Activated CD8-positive, alpha-beta memory T cell treated with anti-CD3 and anti-CD28 coated beads, Interleukin-2, amount 10 ng/mL, durations not matched to agents 7 days and 5 days (primary cell): ENCODE measurements at regions not wholly inside any gene's neighbourhood (a gene's known extent, or its start where the extent isn't known, plus 50 kb on each side); places are given as distances from the start of the nearest gene placed in this dataset.

Source experiments
- ATAC-seq: fragments of 150-1000 bp; cut with Tn5 transposase; one replicate; pipeline ENCODE4 v1.10.0; 2021; ENCODE audit warnings: moderate library complexity
- CTCF ChIA-PET: fragments of 350-600 bp; sonication (Branson Sonifier 250); formaldehyde crosslinking; loops from one replicate; lab custom pipeline; 2021; ENCODE audit warnings: antibody characterized with exemption; lab: Charles Lee
- DNase-seq: peaks from one replicate; pipeline ENCODE4 v3.0.0-alpha.2; 2020
- H3K27ac Mint-ChIP-seq: one replicate; pipeline ENCODE4 v1.8.0; 2021; ENCODE audit warnings: mild to moderate bottlenecking, mixed read lengths
- H3K27me3 Mint-ChIP-seq: one replicate; pipeline ENCODE4 v1.8.0; 2021; ENCODE audit warnings: mixed read lengths
- H3K36me3 Mint-ChIP-seq: one replicate; pipeline ENCODE4 v1.8.0; 2021; ENCODE audit warnings: mild to moderate bottlenecking, mixed read lengths
- H3K4me1 Mint-ChIP-seq: one replicate; pipeline ENCODE4 v1.8.0; 2021; ENCODE audit warnings: mixed read lengths
- H3K4me3 Mint-ChIP-seq: one replicate; pipeline ENCODE4 v1.8.0; 2021; ENCODE audit warnings: mild to moderate bottlenecking, moderate library complexity, mixed read lengths
- H3K9me3 Mint-ChIP-seq: one replicate; pipeline ENCODE4 v1.8.0; 2022; ENCODE audit warnings: low read depth, mixed read lengths

DNA sequence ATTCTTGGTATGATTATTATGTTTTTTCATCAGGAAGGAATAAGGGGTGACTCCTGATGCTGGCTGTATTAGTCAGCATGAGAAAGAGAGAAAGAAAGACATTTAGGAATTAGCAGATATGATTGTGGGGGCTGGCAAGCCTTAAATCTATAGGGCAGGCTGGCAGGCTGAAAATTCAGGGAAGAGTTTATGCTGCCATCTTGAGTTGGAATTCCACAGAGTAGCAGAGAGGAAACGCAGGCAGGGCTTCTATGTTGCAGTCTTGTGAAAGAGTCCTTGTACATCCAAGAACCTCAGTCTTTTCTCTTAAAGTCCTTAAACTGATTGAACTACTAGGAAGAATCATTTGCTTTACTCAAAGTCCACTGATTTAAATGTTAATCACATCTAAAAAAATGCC, 262.7 kb upstream of the SLC10A2 start:
- H3K4me3 Mint-ChIP-seq = no peak overlapping the region
- DNase-seq (no peak), ATAC-seq (no peak)
- H3K36me3 Mint-ChIP-seq = no peaks in the 10 kb centered on the region
- peaks cover 8% of the 10 kb centered on the region for H3K9me3 Mint-ChIP-seq
- no peak overlapping the region for H3K27ac Mint-ChIP-seq
- no peaks in the 10 kb centered on the region for H3K4me1 Mint-ChIP-seq
- CTCF ChIA-PET = no interaction called here
- H3K27me3 Mint-ChIP-seq = no peaks in the 10 kb centered on the region

DNA sequence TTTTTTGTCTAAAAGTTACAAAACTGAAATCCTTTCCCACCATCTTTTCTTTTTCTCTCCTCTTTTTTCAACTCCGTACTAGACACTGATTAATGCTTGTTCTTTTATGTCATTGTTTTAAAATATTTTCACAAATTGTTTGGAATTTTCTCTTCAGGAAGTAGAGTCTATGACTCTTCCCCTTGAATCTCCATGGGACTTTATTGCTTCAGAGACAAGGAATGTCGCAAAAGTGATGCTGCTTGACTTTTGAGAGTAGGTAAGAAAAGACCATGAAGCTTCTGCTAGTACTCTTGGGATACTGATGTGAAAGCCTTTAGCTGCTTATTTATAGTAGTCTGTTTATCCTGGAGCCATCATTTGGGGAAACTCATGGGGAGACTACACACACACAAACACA, 260.1 kb upstream of the SLC10A2 start:
- CTCF ChIA-PET = no interaction called here
- H3K36me3 Mint-ChIP-seq = no peaks in the 10 kb centered on the region
- H3K27me3 Mint-ChIP-seq = no peaks in the 10 kb centered on the region
- no peaks in the 10 kb centered on the region for H3K4me1 Mint-ChIP-seq
- no peak for ATAC-seq
- H3K27ac Mint-ChIP-seq = no peak overlapping the region
- no peak for DNase-seq
- H3K4me3 Mint-ChIP-seq = no peak overlapping the region
- peaks cover 10% of the 10 kb centered on the region for H3K9me3 Mint-ChIP-seq

DNA sequence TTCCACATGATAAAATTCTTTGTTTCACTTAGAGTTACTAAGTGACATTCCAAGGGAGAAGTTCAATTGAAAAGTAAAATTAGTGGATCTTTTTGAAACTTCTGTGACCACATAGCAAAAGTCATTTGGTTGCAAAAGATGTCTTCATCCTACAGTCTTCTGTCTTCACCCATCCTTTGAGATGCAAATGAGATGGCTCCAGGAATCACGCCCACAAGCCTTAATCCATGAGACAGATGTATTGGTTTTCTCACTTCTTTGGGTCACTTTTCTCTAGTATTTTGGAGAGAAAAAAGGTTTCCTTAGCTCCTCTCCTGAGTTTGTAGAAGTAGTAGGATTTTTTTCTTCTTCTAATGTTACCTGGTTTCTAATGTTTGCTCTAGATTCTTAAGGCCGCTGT, 259.5 kb upstream of the SLC10A2 start:
- no peaks in the 10 kb centered on the region for H3K27me3 Mint-ChIP-seq
- no peaks in the 10 kb centered on the region for H3K4me1 Mint-ChIP-seq
- H3K4me3 Mint-ChIP-seq = no peak overlapping the region
- no peak for DNase-seq
- peaks cover 10% of the 10 kb centered on the region for H3K9me3 Mint-ChIP-seq
- ATAC-seq = no peak
- H3K36me3 Mint-ChIP-seq = no peaks in the 10 kb centered on the region
- CTCF ChIA-PET = no interaction called here
- H3K27ac Mint-ChIP-seq = no peak overlapping the region

GRCh38 chr13:103324641-103325040, 258.4 kb upstream of the SLC10A2 start:
- no peak overlapping the region for H3K27ac Mint-ChIP-seq
- no peaks in the 10 kb centered on the region for H3K36me3 Mint-ChIP-seq
- no peak for DNase-seq
- no peak for ATAC-seq
- CTCF ChIA-PET = no interaction called here
- no peaks in the 10 kb centered on the region for H3K4me1 Mint-ChIP-seq
- H3K9me3 Mint-ChIP-seq = peaks cover 10% of the 10 kb centered on the region
- no peak overlapping the region for H3K4me3 Mint-ChIP-seq
- no peaks in the 10 kb centered on the region for H3K27me3 Mint-ChIP-seq

GRCh38 chr13:103315711-103316110, 249.5 kb upstream of the SLC10A2 start:
- H3K27me3 Mint-ChIP-seq = no peaks in the 10 kb centered on the region
- no peak for DNase-seq
- no peaks in the 10 kb centered on the region for H3K4me1 Mint-ChIP-seq
- ATAC-seq = no peak
- CTCF ChIA-PET = no interaction called here
- H3K9me3 Mint-ChIP-seq = no peaks in the 10 kb centered on the region
- H3K27ac Mint-ChIP-seq = no peak overlapping the region
- no peak overlapping the region for H3K4me3 Mint-ChIP-seq
- H3K36me3 Mint-ChIP-seq = no peaks in the 10 kb centered on the region

- ATAC-seq (no peak), DNase-seq (no peak)
- Mint-ChIP-seq H3K27me3 (no peaks in the 10 kb centered on the region), H3K9me3 (peaks cover 2% of the 10 kb centered on the region), H3K4me1 (no peaks in the 10 kb centered on the region), H3K4me3 (no peak overlapping the region), H3K36me3 (no peaks in the 10 kb centered on the region), H3K27ac (no peak overlapping the region)
- CTCF ChIA-PET = no interaction called here
These were observed 246.2 kb upstream of the SLC10A2 start for GRCh38 chr13:103312467-103312866.

- DNase-seq (no peak), ATAC-seq (no peak)
- no peaks in the 10 kb centered on the region for H3K4me1 Mint-ChIP-seq
- no peaks in the 10 kb centered on the region for H3K27me3 Mint-ChIP-seq
- peaks cover 2% of the 10 kb centered on the region for H3K9me3 Mint-ChIP-seq
- H3K27ac Mint-ChIP-seq = no peak overlapping the region
- CTCF ChIA-PET = no interaction called here
- H3K36me3 Mint-ChIP-seq = no peaks in the 10 kb centered on the region
- H3K4me3 Mint-ChIP-seq = no peak overlapping the region
These were observed 242.4 kb upstream of the SLC10A2 start for GRCh38 chr13:103308667-103309066.

DNA sequence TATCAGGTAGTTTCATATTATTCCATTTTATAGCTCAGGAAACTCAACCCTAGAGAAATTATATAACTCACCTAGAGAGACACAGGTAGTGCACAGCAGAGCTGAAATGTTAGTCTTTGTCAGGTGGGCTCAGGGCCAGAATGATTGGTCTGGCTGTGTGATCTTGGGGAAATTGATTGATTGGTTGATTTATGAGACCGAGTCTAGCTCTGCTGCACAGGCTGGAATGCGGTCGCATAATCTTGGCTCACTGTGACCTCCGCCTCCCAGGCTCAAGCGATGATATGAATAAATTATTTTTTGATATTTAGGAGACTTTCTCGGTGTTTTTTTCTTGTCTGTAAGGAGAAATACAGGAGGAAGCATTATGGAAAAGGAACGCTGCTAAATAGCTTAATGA, 239.9 kb upstream of the SLC10A2 start:
- ATAC-seq = no peak
- Mint-ChIP-seq H3K4me3 (no peak overlapping the region), H3K36me3 (no peaks in the 10 kb centered on the region), H3K27me3 (no peaks in the 10 kb centered on the region), H3K4me1 (no peaks in the 10 kb centered on the region), H3K27ac (no peak overlapping the region), H3K9me3 (peaks cover 5% of the 10 kb centered on the region)
- CTCF ChIA-PET = no interaction called here
- DNase-seq = no peak

- Mint-ChIP-seq H3K9me3 (peaks cover 3% of the 10 kb centered on the region), H3K36me3 (no peaks in the 10 kb centered on the region), H3K4me1 (no peaks in the 10 kb centered on the region), H3K4me3 (no peak overlapping the region), H3K27ac (no peak overlapping the region), H3K27me3 (no peaks in the 10 kb centered on the region)
- CTCF ChIA-PET = no interaction called here
- DNase-seq (no peak), ATAC-seq (no peak)
These were observed 236.9 kb upstream of the SLC10A2 start for GRCh38 chr13:103303078-103303651.

GRCh38 chr13:103302676-103303075, 236.5 kb upstream of the SLC10A2 start:
- no peak overlapping the region for H3K4me3 Mint-ChIP-seq
- H3K9me3 Mint-ChIP-seq = peaks cover 3% of the 10 kb centered on the region
- no peaks in the 10 kb centered on the region for H3K27me3 Mint-ChIP-seq
- H3K4me1 Mint-ChIP-seq = no peaks in the 10 kb centered on the region
- no peak overlapping the region for H3K27ac Mint-ChIP-seq
- H3K36me3 Mint-ChIP-seq = no peaks in the 10 kb centered on the region
- DNase-seq (no peak), ATAC-seq (no peak)
- CTCF ChIA-PET = no interaction called here

- no peak overlapping the region for H3K27ac Mint-ChIP-seq
- no peaks in the 10 kb centered on the region for H3K36me3 Mint-ChIP-seq
- H3K4me3 Mint-ChIP-seq = no peak overlapping the region
- ATAC-seq = no peak
- H3K27me3 Mint-ChIP-seq = no peaks in the 10 kb centered on the region
- H3K9me3 Mint-ChIP-seq = peaks cover 5% of the 10 kb centered on the region
- H3K4me1 Mint-ChIP-seq = no peaks in the 10 kb centered on the region
- CTCF ChIA-PET = no interaction called here
- no peak for DNase-seq
These were observed 232.9 kb upstream of the SLC10A2 start for GRCh38 chr13:103299079-103299478.

- H3K27me3 Mint-ChIP-seq = no peaks in the 10 kb centered on the region
- no peak overlapping the region for H3K4me3 Mint-ChIP-seq
- H3K4me1 Mint-ChIP-seq = no peaks in the 10 kb centered on the region
- H3K9me3 Mint-ChIP-seq = peaks cover 5% of the 10 kb centered on the region
- H3K27ac Mint-ChIP-seq = no peak overlapping the region
- CTCF ChIA-PET = no interaction called here
- ATAC-seq (no peak), DNase-seq (no peak)
- no peaks in the 10 kb centered on the region for H3K36me3 Mint-ChIP-seq
These were observed 230.9 kb upstream of the SLC10A2 start for GRCh38 chr13:103297083-103297482.

GRCh38 chr13:103291798-103292572, 225.8 kb upstream of the SLC10A2 start:
- H3K4me1 Mint-ChIP-seq = no peaks in the 10 kb centered on the region
- peaks cover 2% of the 10 kb centered on the region for H3K9me3 Mint-ChIP-seq
- ATAC-seq (no peak), DNase-seq (no peak)
- no peaks in the 10 kb centered on the region for H3K36me3 Mint-ChIP-seq
- H3K27ac Mint-ChIP-seq = no peak overlapping the region
- CTCF ChIA-PET = interaction anchor here (0.6 kb wide), 1 partner anchor 17 kb away, joined by 3 read pairs; no protein-coding TSS in a partner anchor
- H3K4me3 Mint-ChIP-seq = no peak overlapping the region
- H3K27me3 Mint-ChIP-seq = no peaks in the 10 kb centered on the region

GRCh38 chr13:103291226-103291625, 225.0 kb upstream of the SLC10A2 start:
- Mint-ChIP-seq H3K27ac (no peak overlapping the region), H3K36me3 (no peaks in the 10 kb centered on the region), H3K4me3 (no peak overlapping the region), H3K4me1 (no peaks in the 10 kb centered on the region), H3K9me3 (no peaks in the 10 kb centered on the region), H3K27me3 (no peaks in the 10 kb centered on the region)
- DNase-seq (no peak), ATAC-seq (no peak)
- CTCF ChIA-PET = interaction anchor here (0.6 kb wide), 1 partner anchor 17 kb away, joined by 3 read pairs; no protein-coding TSS in a partner anchor
